HEK293T (cell line): ENCODE measurements at regions not wholly inside any gene's neighbourhood (a gene's known extent, or its start where the extent isn't known, plus 50 kb on each side); places are given as distances from the start of the nearest gene placed in this dataset.
"Not testable (repeated sequence)": the region's sequence is repeated elsewhere in the genome, so short reads cannot be mapped to it uniquely, and the experiment has no call there.

Source experiments
- CTCF ChIA-PET: fragments of 350-600 bp; formaldehyde crosslinking; extraction: SDS; loops from one replicate; lab custom pipeline; 2021; ENCODE audit warnings: antibody characterized with exemption, inconsistent platforms; lab: Yijun Ruan, JAX
- POLR2A ChIA-PET: fragments of 350-600 bp; formaldehyde crosslinking; extraction: SDS; loops from one replicate; lab custom pipeline; 2020; ENCODE audit warnings: antibody characterized with exemption, inconsistent platforms; lab: Yijun Ruan, JAX
- DNase-seq: peaks from one replicate; pipeline ENCODE4 v3.0.0; 2012; ENCODE audit warnings: mixed read lengths; ENCODE audit errors: extremely low spot score
- ARNT ChIP-seq: fragments of 450-650 bp; IDR thresholded peaks from 2 replicates; pipeline ENCODE4 v1.6.1; 2017; ENCODE audit warnings: mild to moderate bottlenecking
- BHLHE40 ChIP-seq: fragments of 450-650 bp; IDR thresholded peaks from 2 replicates; pipeline ENCODE4 v1.6.1; 2016; ENCODE audit warnings: mild to moderate bottlenecking, moderate library complexity, borderline replicate concordance
- CTBP1 ChIP-seq: fragments of 450-650 bp; IDR thresholded peaks from 2 replicates; pipeline ENCODE4 v1.6.1; 2016; ENCODE audit warnings: borderline replicate concordance
- ELF4 ChIP-seq: fragments of 450-650 bp; IDR thresholded peaks from 2 replicates; pipeline ENCODE4 v1.6.1; 2017; ENCODE audit warnings: antibody characterized with exemption
- FOXA1 ChIP-seq: fragments of 450-650 bp; IDR thresholded peaks from 2 replicates; pipeline ENCODE4 v1.6.1; 2016; ENCODE audit warnings: mild to moderate bottlenecking
- FOXK2 ChIP-seq: fragments of 450-650 bp; IDR thresholded peaks from 2 replicates; pipeline ENCODE4 v1.6.1; 2016; ENCODE audit warnings: mild to moderate bottlenecking
- FOXM1 ChIP-seq: fragments of 450-650 bp; IDR thresholded peaks from 2 replicates; pipeline ENCODE4 v1.6.1; 2017; ENCODE audit warnings: mild to moderate bottlenecking, borderline replicate concordance
- HDGF ChIP-seq: fragments of 450-650 bp; IDR thresholded peaks from 2 replicates; pipeline ENCODE4 v1.6.1; 2017; ENCODE audit warnings: antibody characterized with exemption, borderline replicate concordance
- L3MBTL2 ChIP-seq: fragments of 450-650 bp; conservative IDR thresholded peaks from 2 replicates; pipeline ENCODE4 v1.6.1; 2016; ENCODE audit warnings: mild to moderate bottlenecking
- LEF1 ChIP-seq: fragments of 450-650 bp; IDR thresholded peaks from 2 replicates; pipeline ENCODE4 v1.6.1; 2017; ENCODE audit warnings: mild to moderate bottlenecking, borderline replicate concordance
- NFRKB ChIP-seq: fragments of 450-650 bp; IDR thresholded peaks from 2 replicates; pipeline ENCODE4 v1.6.1; 2016; ENCODE audit warnings: mild to moderate bottlenecking, moderate library complexity
- SP1 ChIP-seq: fragments of 450-650 bp; IDR thresholded peaks from 2 replicates; pipeline ENCODE4 v1.6.1; 2017
- SUZ12 ChIP-seq: fragments of 450-650 bp; IDR thresholded peaks from 2 replicates; pipeline ENCODE4 v1.6.1; 2016; ENCODE audit warnings: mild to moderate bottlenecking
- TARDBP ChIP-seq: fragments of 450-650 bp; IDR thresholded peaks from 2 replicates; pipeline ENCODE4 v1.6.1; 2016
- ZNF384 ChIP-seq: fragments of 450-650 bp; IDR thresholded peaks from 2 replicates; pipeline ENCODE4 v1.6.1; 2016
- TF ChIP-seq, protein P1 (sequence below): fragments of 450-650 bp; IDR thresholded peaks from 2 replicates; pipeline ENCODE4 v1.6.1; 2016

- DNase-seq, POLR2A ChIA-PET, CTCF ChIA-PET: not testable (repeated sequence)
Observed at GRCh38 chr21:9746831-9747606, 774.4 kb upstream of the TPTE start.

GRCh38 chr21:9747870-9748269 is 773.5 kb upstream of the TPTE start:
- POLR2A ChIA-PET: not testable (repeated sequence)

DNA sequence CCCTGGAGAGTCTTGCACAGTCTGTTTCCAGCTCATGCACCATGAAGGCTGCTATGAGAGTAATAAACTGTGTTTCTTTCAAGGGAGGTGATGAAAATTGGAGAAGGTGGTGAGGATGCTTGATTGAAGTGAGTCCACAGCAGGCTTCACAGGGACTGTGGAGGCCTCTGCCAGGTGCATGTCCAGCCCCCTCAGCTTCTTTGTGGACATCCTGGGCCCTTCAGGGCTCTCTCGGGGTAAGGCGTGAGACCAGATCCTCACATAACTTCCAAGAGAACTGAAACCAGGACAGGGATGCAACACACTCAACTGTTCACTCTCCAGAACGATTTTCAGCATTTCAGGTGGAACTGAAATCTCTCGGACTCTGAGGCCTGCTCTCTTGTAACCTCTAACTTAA is 772.9 kb upstream of the TPTE start:
- DNase-seq, CTCF ChIA-PET, POLR2A ChIA-PET: not testable (repeated sequence)

More at GRCh38 chr21:9747870-9748269, 773.5 kb upstream of the TPTE start:
- CTCF ChIA-PET, DNase-seq: not testable (repeated sequence)

DNA sequence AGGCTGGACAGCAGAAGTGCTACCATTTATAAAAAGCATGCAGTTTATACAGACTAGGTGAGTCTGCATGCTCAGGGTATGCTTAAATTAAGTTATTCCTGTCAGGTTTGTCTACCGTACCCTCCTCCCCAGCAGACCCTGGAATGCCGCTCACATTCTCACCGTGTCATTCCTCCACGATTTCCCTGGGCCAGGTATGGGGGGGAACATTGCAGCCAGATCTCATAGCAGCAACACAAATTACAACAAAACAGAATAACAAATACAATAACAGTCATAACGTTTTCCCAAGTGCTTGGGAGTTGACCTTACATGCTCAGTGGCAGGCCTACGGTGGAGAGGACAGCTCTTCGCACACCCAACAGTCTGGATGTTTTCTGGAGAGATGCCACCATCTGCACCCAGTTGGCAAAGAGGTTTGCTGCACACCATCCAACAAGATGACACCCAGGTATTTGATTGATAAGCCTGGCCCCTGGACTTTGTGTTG is 771.6 kb upstream of the TPTE start:
- DNase-seq, POLR2A ChIA-PET, CTCF ChIA-PET: not testable (repeated sequence)

DNA sequence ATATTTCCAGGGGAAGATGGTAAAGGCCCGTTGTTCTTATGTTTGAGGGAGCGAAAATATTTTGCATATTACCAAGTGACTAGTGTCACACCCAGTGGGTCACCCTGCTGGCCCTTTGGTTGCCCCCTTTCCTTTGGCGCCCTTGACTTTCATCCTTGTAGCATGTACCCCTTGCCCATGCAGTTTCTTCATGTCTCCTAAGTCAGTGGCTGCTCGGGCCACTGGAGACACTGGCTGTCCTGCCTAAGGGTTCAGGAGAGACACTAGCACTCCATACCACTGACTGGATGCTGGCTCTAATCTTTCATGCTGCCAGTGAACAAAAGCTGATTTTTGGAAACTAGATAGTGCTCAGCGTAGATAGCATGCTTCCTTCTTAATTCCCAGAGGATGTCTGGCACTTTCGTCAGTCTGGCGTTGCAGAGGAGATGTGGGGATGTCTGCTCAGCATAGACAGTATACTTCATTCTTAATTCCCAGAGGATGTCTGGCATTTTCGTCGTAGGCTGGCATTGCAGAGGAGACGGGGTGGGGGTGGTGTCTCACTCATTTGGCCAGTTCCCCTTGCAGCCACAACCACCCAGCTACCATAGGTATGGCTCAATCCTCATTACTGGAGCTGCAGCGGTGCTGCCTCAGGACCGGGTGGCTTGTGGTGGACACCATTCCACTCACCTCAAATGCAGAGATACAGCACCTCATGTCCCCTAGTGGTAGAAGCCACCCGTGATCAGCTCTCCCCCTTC is 770.9 kb upstream of the TPTE start:
- ChIA-PET CTCF (no interaction called here), POLR2A (no interaction called here)
- TF ChIP-seq FOXK2 (no peak), FOXM1 (no peak), CTBP1 (no peak), L3MBTL2 (no peak), SUZ12 (no peak), FOXA1 (no peak), TARDBP (no peak), NFRKB (no peak), ARNT (no peak), BHLHE40 (no peak), SP1 (no peak), HDGF (no peak), LEF1 (no peak), ELF4 (no peak), ZNF384 (no peak)
- TF ChIP-seq, protein P1, sequence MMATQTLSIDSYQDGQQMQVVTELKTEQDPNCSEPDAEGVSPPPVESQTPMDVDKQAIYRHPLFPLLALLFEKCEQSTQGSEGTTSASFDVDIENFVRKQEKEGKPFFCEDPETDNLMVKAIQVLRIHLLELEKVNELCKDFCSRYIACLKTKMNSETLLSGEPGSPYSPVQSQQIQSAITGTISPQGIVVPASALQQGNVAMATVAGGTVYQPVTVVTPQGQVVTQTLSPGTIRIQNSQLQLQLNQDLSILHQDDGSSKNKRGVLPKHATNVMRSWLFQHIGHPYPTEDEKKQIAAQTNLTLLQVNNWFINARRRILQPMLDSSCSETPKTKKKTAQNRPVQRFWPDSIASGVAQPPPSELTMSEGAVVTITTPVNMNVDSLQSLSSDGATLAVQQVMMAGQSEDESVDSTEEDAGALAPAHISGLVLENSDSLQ: no peak
- no peak for DNase-seq

DNA sequence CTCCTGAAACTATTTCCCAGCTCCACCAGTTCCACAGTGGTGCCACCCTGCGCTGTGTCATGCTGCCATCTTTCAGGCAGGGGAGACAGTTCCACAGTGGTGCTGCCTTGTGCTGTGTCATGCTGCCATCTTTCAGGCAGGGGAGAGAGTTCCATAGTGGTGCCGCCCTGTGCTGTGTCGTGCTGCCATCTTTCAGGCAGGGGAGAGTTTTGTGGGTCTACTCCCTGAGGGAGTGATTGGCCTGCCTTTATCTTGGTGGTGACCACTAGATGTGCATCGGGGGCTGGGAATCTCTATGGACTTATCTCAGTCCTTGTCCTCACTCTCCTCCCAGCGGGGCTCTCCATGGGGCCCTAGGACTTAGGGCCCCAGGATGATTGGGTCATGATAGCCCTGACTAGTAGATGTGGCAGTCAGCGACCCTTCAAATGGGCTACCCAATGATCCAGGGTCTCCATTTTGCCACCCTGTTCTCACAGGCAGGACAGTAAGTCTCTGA is 770.2 kb upstream of the TPTE start:
- DNase-seq, CTCF ChIA-PET, POLR2A ChIA-PET: not testable (repeated sequence)

DNA sequence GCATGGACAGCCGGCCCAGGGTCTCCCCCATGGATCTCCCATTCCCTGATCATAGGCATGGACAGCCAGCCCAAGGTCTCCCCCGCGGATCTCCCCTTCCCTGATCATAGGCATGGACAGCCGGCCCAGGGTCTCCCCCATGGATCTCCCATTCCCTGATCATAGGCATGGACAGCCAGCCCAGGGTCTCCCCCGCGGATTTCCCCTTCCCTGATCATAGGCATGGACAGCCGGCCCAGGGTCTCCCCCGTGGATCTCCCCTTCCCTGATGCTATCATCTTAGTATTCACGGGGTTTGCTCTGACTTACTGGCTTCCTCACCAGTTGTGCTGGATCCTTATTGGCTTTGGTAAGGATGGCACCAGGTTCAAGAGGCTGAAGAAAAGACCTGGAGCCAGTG is 769.4 kb upstream of the TPTE start:
- POLR2A ChIA-PET, CTCF ChIA-PET, DNase-seq: not testable (repeated sequence)

GRCh38 chr21:9753441-9753840 is 767.9 kb upstream of the TPTE start:
- DNase-seq, POLR2A ChIA-PET, CTCF ChIA-PET: not testable (repeated sequence)

DNA sequence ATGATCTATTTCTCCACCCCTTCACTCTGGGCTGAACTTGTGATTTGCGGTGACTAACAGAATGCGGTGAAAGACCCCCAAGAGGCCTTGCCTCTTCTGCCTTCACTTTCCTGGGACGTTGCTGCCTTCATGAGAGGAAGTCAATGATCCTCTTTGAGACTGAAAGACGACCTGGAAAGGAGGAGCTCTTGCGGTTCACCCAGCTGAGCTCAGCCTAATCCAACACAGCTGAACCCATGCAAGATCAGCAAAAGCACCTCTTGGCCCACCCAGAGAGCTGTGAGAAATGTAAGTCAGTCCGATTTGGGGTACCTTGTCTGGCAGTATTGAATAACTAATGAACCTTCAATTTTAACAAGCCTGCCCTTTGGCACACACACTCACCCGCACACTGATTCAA is 767.4 kb upstream of the TPTE start:
- TF ChIP-seq HDGF (no peak), L3MBTL2 (no peak), SP1 (no peak), BHLHE40 (no peak), FOXM1 (no peak), ARNT (no peak), CTBP1 (no peak), LEF1 (no peak), ZNF384 (no peak), FOXK2 (no peak), ELF4 (no peak), SUZ12 (no peak), FOXA1 (no peak), NFRKB (no peak)
- TF ChIP-seq, protein P1: no peak
- no peak for DNase-seq
- ChIA-PET POLR2A (no interaction called here), CTCF (no interaction called here)

DNA sequence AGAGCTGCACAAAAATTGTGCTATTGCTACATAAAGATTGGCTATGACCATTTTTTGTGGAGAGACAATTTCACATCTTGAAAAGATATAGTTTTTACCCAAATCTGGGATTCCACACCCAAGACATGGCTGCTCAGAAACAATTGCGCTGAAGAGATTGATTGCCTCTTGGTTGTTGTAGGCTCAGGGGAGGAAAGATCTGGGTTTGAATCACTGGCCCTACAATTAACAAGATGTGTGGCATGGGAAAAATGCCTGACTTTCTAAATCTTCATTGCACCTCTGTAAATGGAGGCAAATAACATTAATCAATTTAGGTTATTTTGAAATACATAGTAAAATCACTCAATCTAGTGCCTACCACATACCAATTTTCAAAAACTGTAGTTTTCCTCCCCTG is 766.9 kb upstream of the TPTE start:
- DNase-seq, POLR2A ChIA-PET, CTCF ChIA-PET: not testable (repeated sequence)
